22Rv1 (cell line): ENCODE measurements at regions not wholly inside any gene's neighbourhood (a gene's known extent, or its start where the extent isn't known, plus 50 kb on each side); places are given as distances from the start of the nearest gene placed in this dataset.

Experiments used
- CTCF ChIP-seq: fragments of 450-650 bp; IDR thresholded peaks from 2 replicates; pipeline ENCODE4 v1.5.1; 2017; ENCODE audit warnings: mild to moderate bottlenecking
- ZFX ChIP-seq: fragments of 450-650 bp; IDR thresholded peaks from 2 replicates; pipeline ENCODE4 v1.6.1; 2017; ENCODE audit warnings: antibody characterized with exemption, borderline replicate concordance

- TF ChIP-seq CTCF (no peak), ZFX (no peak)
These were observed 65.1 kb upstream of the SRSF6 start for GRCh38 chr20:43392561-43392960.
